G401 (cell line): ENCODE measurements at regions not wholly inside any gene's neighbourhood (a gene's known extent, or its start where the extent isn't known, plus 50 kb on each side); places are given as distances from the start of the nearest gene placed in this dataset.
"Not testable (repeated sequence)": the region's sequence is repeated elsewhere in the genome, so short reads cannot be mapped to it uniquely, and the experiment has no call there.

Experiments used
- DNase-seq: peaks from one replicate; pipeline ENCODE4 v3.0.0-alpha.2; 2015; ENCODE audit warnings: low spot score
- in situ Hi-C: cut with HindIII; loops from 2 replicates; pipeline ENCODE4 v1.10.0; 2016; ENCODE audit warnings: low sequenced_read_pairs, mixed read lengths

DNA sequence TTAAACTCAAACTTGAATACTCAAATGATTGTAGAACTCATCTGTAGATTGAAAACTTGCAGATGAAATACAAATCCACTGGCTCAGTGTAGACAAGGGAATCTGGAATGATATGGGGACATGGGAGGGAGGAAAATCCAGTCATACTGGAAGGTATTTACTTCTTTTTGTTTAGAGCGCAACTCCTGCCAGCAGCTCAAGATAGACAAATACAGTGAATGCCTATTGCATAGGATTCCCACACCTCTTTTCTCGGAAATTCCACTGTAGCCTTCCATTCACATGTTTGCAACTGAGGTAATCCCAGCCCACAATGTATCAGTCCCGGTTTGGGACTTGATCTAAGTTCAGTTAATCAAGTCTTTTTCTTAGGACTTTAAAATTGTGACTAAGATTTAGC lies 311.2 kb downstream of the PTPRC start:
- in situ Hi-C loops, result no loop called here
- no peak for DNase-seq

DNA sequence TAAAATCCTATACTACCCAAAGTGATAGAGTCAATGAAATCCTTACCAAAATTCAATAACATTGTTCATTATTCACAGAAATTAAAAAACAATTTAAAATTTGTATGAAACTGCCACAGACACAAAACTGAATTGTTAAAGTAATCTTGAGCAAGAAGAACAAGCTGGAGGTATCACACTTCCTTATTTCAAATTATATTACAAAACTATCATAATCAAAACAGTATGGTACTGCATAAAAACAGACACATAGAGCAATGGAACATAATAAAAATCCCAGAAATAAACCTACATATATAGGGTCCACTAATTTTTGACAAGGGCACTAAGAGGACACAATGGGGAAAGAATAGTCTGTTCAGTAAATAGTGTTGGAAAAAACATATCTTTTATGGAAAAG lies 316.2 kb downstream of the PTPRC start:
- in situ Hi-C loops, result no loop called here
- no peak for DNase-seq

DNA sequence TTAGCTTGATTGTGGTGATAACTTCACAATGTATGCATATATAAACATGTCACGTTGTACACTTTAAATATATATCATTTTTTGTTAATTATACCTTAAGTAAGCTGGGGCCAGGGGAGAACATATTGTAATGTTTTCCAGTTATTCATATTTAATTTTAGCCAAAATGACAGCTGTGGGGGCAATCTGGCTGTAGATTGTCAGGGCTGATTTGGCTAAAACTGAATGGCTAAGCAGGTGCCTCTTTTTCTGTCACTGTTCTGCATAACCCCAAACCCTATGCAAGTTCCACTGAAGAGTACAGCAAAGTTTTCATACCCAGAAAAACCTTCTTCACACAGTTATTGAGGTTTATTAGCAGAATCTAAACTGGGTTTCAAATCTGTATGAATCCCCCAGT lies 318.2 kb downstream of the PTPRC start:
- in situ Hi-C loops, result no loop called here
- DNase-seq, result peak; percentile 11

DNA sequence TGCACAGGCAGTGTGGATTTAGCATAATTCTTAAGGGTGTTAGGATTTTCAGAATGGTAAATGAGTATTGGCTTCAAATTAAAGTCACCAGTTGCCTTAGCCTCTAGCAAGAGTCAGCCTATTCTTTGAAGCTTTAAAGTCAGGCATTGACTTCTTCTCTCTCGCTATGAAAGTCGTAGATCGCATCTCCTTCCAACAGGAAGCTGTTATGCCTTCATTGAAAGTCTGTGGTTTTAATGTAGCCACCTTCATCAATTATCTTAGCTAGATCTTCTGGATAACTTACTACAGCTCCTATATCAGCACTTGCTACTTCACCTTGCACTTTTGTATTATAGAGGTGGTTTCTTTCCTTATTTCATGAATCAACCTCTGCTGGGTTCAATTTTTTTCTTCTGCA lies 320.2 kb downstream of the PTPRC start:
- in situ Hi-C loops, result no loop called here
- DNase-seq, result no peak

DNA sequence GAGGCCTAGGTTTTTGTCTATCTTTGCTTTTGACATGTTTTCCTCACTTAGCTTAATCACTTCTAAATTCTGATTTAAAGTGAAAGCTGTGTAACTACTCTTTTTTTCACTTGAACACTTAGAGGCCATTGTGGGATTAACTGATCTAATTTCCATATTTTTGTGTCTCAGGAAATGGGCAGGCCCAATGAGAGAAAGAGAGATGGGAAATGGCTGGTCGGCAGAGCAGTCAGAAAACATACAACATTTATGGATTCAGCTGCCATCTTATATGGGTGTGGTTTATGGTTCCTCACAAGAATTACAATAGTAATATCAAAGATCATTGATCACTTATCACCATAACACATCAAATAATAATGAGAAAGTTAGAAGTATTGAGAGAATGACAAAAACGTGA lies 320.8 kb downstream of the PTPRC start:
- no peak for DNase-seq
- in situ Hi-C loops, result no loop called here

DNA sequence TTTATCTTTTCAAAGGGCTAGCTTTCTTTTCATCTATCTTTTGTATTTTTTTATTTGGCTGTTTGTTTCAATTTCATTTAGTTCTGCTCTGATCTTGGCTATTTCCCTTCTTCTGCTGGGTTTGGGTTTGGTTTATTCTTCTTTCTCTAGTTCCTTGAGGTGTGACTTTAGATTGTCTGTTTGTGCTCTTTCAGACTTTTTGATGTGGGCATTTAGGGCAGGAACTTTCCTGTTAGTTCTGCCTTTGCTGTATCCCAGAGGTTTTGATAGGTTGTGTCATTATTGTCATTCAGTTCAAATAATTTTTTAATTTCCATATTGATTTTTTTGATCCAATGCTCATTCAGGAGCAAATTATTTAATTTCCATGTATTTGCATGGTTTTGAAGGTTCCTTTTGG lies 325.0 kb downstream of the PTPRC start:
- DNase-seq, in situ Hi-C loops: not testable (repeated sequence)

DNA sequence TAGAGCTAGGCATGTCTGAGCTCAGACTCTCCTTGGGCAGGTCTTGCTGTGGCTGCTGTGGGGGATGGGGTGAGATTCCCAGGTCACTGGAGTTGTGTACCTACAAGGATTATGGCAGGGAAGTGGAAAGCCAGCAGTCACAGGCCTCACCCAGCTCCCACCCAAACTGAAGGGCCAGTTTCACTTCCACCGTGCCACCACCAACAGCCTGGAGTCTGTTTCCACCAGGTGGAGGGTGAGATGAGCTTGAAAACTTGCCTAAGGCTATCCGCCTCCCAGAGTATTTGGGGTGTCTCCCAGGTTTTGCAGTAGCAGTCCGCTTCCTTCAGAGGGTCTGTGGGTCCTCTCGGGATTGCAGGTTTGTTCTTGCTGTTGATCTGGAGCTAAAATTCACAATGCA lies 327.7 kb downstream of the PTPRC start:
- DNase-seq, result no peak
- in situ Hi-C loops, result no loop called here

DNA sequence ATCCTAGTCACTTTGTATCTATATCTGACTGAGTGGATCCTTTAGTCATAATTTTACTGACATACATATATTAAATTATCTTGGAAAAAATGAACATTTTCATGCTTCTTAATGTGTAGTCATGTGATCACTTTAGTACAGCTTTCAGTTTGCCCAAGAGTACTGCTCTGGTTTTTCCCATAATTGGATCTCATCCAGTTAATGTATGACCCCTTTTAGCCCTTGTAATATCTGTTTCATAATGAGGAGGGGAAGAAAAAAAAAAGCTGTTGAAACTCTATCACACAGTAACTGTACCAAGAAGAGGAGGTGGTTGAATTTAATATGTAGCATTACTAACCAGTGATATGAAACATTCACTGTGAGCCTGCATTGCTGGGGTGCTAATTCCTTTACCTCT lies 328.7 kb downstream of the PTPRC start:
- no peak for DNase-seq
- in situ Hi-C loops, result no loop called here

DNA sequence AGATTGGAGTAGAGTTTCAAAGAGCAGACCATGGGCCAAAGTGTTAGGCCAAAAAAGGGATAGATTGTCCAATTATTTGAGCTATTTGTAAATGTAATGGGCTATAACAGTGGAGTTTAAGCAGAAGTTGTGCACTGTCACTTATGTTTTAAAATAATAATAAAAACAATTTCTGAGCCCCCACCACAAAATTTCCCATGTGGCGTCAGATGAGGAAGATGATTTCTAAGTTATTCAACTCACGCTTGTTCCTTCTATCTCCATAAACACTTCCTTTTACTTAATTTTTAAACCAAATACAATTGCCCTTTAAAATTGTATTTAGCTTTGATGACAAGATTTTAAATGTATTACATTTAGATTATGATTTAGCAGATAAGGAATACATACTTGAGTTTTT lies 330.0 kb downstream of the PTPRC start:
- no peak for DNase-seq
- in situ Hi-C loops, result no loop called here

DNA sequence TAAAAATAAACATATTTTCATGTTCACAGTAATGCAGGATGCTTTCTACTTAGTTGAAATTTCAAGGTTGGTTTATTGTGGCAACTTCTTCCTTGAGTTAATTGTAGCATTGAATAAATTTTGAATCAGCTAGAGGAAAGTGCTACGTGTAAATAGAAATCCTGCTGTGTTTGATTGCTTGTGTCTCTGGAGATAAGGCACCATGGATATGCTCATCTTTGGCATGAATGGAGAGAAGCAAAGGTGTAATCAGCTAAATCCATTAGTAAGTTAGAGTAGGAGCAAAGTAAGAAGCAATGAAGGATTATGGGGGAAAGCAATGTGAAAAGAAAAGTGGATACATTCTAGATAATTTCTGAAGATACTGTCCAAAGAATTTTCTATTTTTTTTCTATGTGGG lies 331.1 kb downstream of the PTPRC start:
- in situ Hi-C loops, result no loop called here
- DNase-seq, result no peak

DNA sequence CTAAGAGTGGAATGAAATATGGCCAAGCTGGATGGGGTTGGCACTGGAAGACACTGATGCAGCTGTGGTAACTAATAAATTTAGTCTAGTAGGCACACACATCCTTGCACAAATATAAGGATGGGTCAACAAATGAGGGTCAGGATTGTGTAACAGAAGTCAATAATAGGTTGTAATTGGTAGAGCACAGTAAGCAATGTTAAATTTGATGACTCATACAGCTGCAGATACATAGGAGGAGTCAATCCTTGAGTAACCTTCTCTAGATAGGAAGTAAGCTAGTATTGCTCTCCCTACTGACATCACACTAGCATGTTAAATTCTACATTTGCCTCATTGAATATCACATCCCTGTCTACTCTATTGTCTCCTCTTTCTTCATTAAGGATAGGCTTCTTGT lies 332.1 kb downstream of the PTPRC start:
- no peak for DNase-seq
- in situ Hi-C loops, result no loop called here

DNA sequence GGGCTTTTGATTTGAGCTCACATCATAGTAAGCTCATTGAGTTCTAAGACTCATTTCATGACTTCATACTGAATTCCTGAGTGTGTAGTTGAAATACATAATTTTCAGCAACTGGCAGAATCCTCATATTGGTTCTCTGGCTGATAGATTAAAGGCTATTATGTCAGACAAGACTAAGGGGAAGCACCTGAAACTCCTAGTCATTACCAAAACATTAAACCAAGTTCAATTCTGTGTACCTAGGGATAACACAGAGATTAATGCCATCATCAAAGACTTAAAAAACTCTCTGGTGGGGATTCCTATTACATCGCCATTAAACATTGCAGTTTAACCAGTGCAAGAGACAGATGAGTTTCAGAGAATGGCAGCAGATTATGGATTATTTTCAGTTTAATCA lies 339.1 kb downstream of the PTPRC start:
- no peak for DNase-seq
- in situ Hi-C loops, result no loop called here

DNA sequence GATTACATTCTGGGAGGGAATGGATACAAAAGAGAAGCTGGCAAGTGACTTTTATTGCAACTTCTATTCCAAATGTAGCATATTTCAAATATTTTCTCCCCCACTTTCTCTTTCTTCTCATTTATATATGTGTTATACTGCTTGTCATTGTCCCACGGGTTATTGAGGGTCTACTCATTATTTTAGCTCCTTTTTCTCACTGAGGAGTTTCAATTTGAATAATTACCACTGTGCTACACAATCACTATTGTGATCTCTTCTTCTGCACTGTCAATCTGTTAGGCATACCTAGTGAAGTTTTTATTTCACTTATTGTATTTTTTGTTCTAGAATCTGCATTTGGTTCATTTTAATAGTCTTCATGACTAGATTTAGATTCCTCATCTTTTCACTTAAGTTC lies 339.7 kb downstream of the PTPRC start:
- DNase-seq, result no peak
- in situ Hi-C loops, result no loop called here

DNA sequence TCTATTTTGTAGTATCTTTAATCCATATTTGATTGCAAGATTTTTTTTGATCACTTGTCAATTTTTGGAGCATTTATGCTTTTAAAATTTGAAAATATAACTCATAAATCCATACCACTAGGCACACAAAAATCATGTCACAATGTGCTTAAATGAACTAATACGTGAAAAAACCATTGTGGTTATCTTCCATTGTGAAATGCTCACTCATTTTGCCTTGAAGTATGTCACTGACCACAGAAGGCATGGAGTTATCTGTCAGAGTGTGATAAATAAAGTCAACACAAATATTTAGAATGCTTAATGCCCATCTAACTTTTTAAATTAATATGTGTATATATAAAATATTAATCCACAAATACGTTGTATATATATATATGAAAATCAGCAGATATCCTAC lies 347.2 kb downstream of the PTPRC start:
- no peak for DNase-seq
- in situ Hi-C loops, result no loop called here

DNA sequence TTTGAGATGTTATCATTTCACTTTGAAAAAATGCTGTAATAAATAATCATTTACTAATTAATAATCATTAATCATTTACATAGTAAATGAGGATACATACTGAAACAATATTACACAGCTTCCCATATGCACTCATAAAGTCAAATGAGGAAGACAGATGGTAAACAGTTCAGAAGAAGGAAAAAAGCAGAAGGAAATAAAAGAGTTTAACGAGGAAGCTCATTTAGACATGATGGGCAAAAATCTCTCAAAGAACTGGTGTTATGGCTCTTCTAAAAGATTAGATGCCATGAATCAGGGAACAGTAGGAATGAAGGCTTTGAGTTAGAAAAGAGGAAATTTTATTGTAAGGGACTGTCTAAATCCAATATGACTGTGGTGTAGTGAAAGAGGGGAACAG lies 347.6 kb downstream of the PTPRC start:
- in situ Hi-C loops, result no loop called here
- no peak for DNase-seq

DNA sequence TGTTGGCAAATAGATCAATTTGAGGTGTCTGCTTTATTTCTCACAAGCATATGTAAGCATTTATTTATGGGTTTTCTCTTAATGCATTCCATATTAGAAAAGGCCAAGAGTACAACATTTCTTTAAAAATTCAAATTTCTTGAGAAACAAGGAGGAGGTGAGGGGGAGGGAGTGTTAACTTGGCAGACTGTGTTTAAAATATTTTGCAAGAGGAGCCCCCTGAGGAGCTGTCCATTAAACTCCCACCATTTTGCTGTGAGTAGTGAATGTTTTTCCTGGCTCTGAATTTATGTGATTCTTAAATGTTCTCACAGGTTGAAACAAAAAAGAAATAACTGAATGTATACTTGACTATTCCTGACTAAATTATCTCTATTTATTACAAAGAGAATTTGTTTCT lies 363.8 kb downstream of the PTPRC start:
- in situ Hi-C loops, result no loop called here
- no peak for DNase-seq

DNA sequence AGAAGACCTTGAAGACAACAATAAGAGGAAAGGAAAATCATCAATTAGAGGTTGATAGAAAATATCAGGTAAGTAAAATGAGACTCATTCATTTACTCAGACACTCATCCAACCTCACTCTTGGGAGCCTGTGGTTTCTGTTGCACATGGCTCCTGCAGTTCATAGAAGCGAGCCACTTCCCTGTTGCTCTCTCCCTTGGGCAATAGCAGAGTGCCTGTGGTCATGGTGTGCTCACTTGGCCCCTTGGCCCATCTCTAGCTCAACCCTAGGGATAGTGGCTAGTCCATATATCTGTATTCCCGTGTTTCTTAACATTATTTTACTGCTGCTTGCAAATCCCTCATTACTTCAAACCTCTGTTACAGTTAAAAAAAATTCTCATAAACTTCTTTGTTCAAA lies 368.6 kb downstream of the PTPRC start:
- DNase-seq, result no peak
- in situ Hi-C loops, result no loop called here

DNA sequence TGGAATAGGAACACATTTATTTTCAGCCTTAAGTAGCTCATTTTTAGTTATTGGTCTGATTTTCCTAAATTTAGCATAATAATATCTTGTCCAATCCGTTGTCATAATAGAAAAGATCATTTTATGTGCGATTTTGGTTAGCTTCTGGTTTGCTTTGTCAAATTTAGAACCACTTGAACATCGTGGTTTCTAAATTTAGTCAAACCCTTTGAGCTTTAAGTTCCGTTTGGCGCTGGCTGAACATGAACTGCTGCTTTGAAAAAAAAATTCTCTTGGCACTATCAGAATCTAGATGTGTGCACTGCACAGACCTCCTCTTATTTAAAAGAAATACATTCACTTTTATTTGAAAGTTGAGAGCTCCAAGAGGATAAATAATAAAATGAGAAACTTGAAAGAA lies 370.6 kb downstream of the PTPRC start:
- in situ Hi-C loops, result no loop called here
- peak; percentile 11 for DNase-seq

DNA sequence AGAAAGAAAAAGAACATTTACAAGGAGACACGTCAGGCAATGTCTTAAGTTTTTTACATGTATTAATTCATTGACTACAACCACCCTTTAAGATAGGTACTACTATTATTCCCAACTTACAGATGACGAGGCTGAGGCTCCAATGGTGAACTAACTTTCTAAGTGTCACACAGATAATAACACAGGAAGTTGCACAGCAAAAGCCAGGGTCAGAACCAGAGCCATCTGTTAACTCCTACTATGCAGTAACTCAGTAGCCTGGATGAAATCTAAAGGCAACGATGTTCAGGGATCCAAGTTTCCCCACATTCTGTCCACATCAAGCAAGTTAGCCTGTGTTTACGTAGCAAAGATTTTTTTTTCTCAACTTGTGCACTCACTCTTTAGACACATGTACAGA lies 371.7 kb downstream of the PTPRC start:
- in situ Hi-C loops, result no loop called here
- no peak for DNase-seq

DNA sequence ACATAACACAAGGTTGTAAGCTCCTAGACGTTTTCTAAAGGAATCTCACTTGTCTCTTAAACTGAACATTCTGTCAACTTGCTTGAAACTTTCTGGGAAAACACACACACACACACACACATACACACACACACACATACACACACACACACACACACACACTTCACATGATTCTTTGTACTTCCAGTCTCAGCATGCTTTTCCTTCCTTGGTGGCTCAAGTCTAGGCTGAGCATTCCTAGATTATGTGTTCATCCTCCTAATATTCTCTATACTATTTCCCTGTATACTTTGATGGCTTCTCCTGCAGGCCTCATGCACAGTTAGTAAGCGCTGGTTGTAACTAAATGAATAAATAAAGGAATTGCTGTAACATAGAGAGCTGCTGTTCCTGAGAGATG lies 372.1 kb downstream of the PTPRC start:
- in situ Hi-C loops, result no loop called here
- DNase-seq, result no peak

DNA sequence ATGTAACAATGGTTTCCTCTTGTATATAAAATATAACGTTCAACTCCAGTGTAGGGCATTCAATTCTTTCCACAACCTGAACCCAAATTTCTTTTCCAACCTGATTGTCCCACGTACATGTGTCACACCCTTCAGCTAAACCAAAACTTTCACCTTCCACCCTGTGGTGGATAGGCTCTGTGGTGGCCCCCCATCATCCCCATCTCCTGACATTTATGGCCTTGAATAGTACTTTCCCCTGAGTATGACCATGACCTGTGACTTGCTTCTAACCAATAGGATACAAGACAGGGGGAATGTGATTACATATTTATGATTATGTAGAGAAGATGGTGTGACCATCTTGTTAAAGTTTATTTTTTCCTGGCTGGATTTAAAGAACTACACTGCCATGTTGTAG lies 377.0 kb downstream of the PTPRC start:
- no peak for DNase-seq
- in situ Hi-C loops, result no loop called here

DNA sequence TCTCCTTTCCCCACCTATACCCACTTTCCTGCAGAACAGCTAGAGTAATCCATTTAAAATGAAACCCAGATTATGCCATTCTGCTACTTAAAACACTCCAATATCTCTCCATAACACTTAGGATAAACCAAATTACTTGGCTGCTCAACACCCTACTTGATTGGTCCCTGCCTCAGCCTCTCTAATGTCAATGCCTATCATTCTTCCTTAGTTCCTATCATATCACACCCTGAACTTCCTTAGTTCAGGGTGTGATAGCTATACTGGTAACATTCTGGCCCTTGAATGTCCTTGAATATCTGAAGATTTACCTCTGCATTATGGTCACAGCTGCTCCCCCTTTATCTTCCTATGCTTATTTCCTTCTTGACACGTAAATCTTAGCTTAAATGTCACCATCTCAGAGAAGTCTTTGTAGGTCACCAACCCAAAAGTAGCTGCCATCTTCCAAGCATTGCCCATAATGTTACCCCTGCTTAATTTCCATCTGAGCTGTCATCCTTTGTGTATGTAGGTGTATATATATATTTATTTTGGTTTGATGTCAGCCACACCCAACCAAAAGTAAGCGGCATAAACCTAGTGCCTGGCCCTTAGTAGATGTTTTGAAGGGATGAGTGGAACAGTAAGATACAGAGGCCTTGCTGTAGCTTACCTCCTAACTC lies 379.8 kb downstream of the PTPRC start:
- in situ Hi-C loops, result no loop called here

More for the DNA sequence above, 379.8 kb downstream of the PTPRC start:
- DNase-seq, result no peak
